ENCODE measurements at regions not wholly inside any gene's neighbourhood (a gene's known extent, or its start where the extent isn't known, plus 50 kb on each side); places are given as distances from the start of the nearest gene placed in this dataset.
"Not testable (repeated sequence)": the region's sequence is repeated elsewhere in the genome, so short reads cannot be mapped to it uniquely, and the experiment has no call there.

DNA sequence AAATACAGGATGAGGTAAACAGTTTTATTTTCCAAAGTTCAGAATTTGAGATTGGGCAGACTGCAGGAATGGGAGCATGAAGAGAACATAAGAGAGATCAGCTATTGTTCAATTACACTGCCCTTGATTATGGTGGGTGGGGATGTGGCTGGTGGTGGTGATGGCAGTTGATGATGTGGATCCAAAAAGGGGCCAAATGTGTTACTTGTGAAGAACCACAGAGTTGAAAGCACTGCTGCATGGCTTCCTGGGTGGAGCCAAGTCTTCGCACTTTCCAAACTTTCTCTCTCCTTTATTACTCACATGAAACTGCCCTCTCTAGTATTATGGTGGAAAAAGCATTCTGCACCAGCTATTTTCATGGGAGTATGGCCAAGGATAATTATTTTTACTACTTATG lies 1162.0 kb downstream of the RPIA start:
- not testable (repeated sequence) for H3K36me3 Mint-ChIP-seq, H3K9me3 Mint-ChIP-seq, H3K4me1 Mint-ChIP-seq, H3K4me3 Mint-ChIP-seq, H3K27ac Mint-ChIP-seq, DNase-seq
- H3K27me3 Mint-ChIP-seq, result peaks cover 15% of the 10 kb centered on the region

DNA sequence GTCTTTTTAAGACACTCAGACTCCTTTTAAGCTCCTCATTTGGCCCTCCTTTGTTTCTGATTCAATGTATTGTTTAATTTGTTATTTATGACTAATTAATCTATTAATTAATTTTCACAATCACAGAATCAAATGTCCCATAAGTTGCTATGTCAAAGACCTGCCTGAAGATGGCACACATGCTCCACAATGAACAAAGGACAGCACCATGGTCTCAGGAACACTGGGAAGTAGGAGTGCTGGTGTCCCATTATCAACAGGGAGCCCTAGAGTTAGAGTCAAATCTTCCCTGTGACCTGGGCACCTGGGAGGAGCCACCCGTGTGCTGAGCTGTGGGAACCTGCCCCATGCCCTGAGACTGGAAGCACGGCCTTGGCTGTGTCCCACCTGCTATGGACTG lies 1164.3 kb downstream of the RPIA start:
- H3K9me3 Mint-ChIP-seq, H3K4me1 Mint-ChIP-seq, H3K4me3 Mint-ChIP-seq, H3K27ac Mint-ChIP-seq, DNase-seq, H3K27me3 Mint-ChIP-seq, H3K36me3 Mint-ChIP-seq: not testable (repeated sequence)

DNA sequence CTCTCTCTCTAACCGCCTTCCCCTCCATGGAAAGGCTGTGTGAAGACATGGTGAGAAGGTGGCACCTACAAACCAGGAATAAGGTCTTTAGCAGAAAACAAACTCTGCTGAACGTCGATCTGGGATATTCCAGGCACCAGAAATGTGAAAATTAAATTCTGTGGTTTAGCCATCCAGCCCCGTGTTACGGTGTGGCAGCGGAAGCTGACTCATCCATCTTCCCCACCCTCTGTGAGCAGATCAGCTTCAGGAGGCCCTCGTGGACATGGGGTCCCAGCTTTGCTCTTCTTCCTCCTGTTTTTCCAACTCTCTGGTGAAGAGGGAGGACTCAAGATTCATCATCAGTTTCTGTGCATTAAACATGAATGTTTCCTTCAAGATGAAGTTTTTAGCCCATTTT lies 1164.8 kb downstream of the RPIA start:
- not testable (repeated sequence) for H3K36me3 Mint-ChIP-seq, H3K4me1 Mint-ChIP-seq, H3K27me3 Mint-ChIP-seq, H3K4me3 Mint-ChIP-seq, DNase-seq, H3K27ac Mint-ChIP-seq, H3K9me3 Mint-ChIP-seq

DNA sequence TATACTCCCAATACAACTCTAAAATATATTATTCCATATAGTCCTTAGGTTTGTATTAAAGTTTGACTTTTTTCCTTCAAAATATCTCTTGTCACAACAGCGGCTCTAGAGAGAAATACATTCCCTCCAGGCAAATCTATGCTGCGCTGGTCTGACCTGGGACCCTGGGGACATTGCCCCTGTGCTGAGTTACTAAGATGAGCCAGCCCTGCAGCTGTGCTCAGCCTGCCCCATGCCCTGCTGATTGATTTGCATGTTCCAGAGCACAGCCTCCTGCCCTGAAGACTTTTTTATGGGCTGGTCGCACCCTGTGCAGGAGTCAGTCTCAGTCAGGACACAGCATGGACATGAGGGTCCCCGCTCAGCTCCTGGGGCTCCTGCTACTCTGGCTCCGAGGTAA lies 1170.7 kb downstream of the RPIA start:
- not testable (repeated sequence) for H3K4me3 Mint-ChIP-seq, H3K36me3 Mint-ChIP-seq, H3K4me1 Mint-ChIP-seq, H3K27me3 Mint-ChIP-seq, DNase-seq, H3K9me3 Mint-ChIP-seq, H3K27ac Mint-ChIP-seq

DNA sequence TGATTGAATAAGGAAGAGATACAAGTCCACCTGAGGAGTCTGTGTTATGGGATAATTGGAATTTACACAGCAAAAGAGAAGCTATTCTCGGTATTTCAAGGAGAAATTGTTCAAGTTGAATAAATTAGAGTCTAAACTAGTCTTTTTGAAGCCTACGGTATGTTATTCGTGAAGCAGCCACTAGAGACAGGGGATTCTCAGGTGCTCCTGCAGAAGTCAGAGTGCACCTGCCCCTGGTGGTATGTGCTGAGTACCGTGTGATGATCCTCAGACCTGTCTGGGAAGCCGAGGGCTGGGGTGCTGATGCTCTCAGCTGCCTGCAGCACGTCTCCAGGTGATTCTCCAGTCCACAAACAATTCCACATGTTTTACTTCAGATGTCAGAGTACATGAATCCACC lies 1171.7 kb downstream of the RPIA start:
- not testable (repeated sequence) for H3K4me3 Mint-ChIP-seq, H3K27ac Mint-ChIP-seq, DNase-seq, H3K9me3 Mint-ChIP-seq, H3K36me3 Mint-ChIP-seq, H3K27me3 Mint-ChIP-seq, H3K4me1 Mint-ChIP-seq

DNA sequence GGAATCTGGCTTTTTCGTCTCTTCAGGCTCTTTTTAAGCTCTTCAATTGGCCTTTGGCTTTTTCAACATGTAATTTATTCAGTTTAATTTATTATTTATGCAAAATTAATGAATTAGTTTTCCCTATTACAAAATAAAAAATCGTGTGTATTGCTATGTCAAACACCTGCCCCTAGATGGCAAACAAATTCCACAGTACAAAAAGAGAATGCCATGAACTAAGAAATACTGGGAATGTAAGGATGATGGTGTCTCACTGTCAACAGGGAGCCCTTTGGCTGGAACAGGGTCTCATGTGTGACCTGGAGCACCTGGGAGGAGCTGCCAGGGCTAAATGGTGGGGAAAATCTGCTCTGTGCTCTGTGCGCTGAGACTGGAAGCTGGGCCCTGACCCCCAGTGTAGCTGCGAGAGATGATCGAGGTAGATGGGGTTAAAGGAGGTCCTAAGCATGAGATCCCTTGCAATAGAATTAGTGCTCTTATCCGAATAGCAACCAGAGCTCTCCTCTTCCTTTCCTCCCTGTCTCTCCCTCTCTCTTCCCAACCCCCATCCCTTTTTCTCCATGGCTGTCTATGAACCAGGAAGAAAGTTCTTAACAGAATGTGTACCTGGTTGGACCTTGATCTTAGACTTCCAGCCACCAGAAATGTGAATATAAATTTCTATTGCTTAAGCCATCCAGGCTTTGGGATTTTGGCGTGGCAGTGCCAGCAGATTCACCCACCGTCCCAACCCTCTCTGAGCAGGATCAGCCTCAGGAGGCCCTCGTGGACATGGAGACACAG lies 1183.5 kb downstream of the RPIA start:
- not testable (repeated sequence) for H3K27me3 Mint-ChIP-seq, H3K4me3 Mint-ChIP-seq, DNase-seq, H3K4me1 Mint-ChIP-seq, H3K9me3 Mint-ChIP-seq, H3K27ac Mint-ChIP-seq, H3K36me3 Mint-ChIP-seq

DNA sequence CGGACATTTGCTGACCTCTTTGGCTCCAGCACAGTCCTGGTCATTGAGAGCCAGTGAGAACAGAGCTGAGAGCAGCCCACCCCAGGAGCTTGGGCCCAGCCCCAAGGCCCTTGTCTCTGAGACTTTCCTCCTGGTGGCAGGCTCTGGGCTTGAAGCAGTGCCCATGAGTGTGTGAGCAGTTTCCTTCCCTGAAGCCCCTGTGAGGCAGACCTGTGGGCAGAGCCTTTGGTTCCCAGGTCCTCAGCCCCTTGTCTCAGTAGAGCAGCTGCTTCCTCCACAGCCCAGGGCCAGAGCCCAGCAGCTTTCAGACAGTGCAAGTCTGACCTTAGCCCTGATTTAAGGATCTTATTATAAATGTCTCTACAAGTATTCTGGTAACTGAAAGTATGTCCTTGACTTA lies 1185.0 kb downstream of the RPIA start:
- DNase-seq, H3K36me3 Mint-ChIP-seq, H3K9me3 Mint-ChIP-seq, H3K27ac Mint-ChIP-seq, H3K4me1 Mint-ChIP-seq, H3K4me3 Mint-ChIP-seq, H3K27me3 Mint-ChIP-seq: not testable (repeated sequence)

DNA sequence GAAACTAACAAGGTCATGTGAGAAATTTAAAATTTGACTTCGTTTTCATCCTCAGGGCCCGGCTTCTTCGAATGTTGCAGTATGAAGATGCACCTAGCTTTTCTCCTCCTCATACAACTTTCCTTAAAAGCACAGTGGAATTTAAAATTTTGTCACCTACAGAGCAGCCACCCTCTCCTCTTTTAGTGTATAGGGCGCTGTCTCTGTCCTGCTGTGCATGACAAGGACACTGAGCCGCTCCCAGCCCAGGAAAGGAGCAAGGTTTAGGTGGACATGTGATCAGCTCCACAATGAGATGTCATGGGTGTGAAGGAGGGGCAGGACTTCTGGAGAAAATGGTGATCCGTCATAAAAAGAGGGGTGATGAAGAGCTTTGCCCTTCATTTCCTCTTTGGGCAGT lies 1185.4 kb downstream of the RPIA start:
- not testable (repeated sequence) for H3K27me3 Mint-ChIP-seq, H3K36me3 Mint-ChIP-seq, H3K4me1 Mint-ChIP-seq, H3K9me3 Mint-ChIP-seq, H3K27ac Mint-ChIP-seq, H3K4me3 Mint-ChIP-seq, DNase-seq

DNA sequence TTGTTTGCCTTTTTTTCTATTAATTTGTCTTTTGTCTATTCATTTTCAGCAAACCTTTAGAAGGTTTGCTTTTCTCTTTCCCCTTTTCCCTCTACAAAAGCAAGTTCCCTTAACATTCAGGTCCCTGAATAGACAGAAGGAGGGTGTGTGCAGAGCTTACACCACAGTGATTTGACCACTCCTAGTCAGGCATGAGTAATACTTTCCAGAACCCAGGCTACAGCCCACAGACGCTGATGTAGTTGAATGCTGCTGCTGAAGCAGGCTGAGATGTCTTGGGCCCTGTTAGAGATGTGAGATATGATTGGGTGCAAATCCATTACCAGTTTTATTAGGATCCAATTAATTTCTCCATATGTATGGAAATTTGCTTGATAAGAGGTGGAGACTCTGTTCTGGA lies 1191.4 kb downstream of the RPIA start:
- H3K9me3 Mint-ChIP-seq, H3K4me1 Mint-ChIP-seq, DNase-seq, H3K4me3 Mint-ChIP-seq, H3K27me3 Mint-ChIP-seq, H3K27ac Mint-ChIP-seq, H3K36me3 Mint-ChIP-seq: not testable (repeated sequence)

DNA sequence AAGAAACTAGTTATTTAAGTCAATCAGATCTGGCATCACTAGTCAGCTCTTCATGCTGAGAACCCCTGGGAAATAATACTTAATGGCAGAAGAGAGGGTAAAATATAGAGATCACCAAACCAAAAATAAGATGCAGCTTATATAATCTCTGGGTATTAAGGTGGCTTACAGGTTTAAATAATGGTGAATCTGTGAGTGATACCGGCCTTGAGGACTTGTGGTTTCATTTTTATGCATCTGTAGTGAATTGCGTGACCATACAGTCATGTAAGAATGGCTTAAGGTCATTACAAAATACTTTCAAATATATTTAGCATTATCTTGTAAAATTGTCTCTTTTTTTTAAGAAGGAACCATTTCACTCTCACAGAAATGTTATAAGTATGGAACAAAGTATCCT lies 1192.2 kb downstream of the RPIA start:
- not testable (repeated sequence) for H3K36me3 Mint-ChIP-seq, H3K4me1 Mint-ChIP-seq, H3K27me3 Mint-ChIP-seq, H3K4me3 Mint-ChIP-seq, H3K9me3 Mint-ChIP-seq, DNase-seq, H3K27ac Mint-ChIP-seq

DNA sequence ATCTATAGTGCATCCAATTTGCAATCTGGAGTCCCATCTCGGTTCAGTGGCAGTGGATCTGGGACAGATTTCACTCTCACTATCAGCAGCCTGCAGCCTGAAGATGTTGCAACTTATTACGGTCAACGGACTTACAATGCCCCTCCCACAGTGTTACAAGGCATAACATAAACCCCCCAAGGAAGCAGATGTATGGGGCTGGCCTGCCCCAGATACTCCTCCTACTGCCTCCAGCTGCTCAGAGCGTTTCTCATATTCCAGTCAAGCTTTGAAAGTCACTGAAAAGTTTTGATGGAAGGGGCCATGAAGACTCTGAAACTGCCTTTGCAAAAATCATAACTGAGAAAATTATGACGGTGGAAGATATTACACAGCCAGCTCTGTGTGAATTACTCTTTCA lies 1193.6 kb downstream of the RPIA start:
- H3K9me3 Mint-ChIP-seq, H3K36me3 Mint-ChIP-seq, H3K27me3 Mint-ChIP-seq, H3K4me1 Mint-ChIP-seq, DNase-seq, H3K4me3 Mint-ChIP-seq, H3K27ac Mint-ChIP-seq: not testable (repeated sequence)

DNA sequence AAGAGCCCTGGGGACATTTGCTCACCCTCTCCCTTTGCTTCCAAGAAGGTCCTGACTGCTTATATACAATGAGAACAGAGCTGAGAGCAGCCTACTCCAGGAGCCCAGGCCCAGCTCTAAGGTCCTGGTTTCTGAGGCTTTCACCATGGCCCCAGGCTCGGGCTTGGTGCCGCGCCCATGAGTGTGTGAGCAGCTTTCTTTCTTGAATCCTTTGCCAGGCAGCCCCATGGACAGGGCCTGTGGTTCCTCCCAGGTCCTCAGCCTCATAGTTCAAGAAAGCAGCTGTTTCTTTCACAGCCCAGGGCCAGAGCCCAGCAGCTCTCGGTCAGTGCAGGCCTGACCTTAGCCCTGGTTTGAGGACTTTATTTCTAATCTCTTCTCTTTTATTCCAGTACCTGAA lies 1197.2 kb downstream of the RPIA start:
- not testable (repeated sequence) for H3K9me3 Mint-ChIP-seq, H3K27me3 Mint-ChIP-seq, H3K36me3 Mint-ChIP-seq, H3K4me1 Mint-ChIP-seq, H3K4me3 Mint-ChIP-seq, H3K27ac Mint-ChIP-seq, DNase-seq

DNA sequence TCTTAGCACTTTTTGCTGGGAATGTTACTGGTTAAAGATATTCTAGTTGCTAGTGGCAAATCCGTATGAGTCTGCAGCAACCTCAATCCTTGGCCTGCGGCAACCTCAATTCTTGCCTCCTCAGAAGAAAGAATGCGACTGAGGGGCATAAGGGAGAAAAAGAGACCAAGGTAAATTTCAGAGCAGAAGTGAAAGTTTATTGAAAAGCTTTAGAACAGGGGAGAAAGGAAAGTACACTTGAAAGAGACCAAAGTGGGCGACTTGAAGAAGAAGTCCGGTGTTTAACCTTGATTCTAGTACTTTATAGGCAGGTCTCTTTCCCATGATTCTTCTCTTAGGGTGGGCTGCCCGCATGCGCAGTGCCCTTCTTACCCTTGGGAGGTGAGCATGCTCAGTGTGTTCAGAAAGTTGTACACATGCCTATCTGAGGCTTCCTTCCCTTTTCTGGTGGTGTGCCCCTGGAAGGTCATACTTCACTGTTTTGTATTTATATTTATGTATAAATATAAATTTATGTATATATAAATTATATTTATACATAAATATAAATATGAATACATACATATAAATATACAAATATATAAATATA lies 1198.8 kb downstream of the RPIA start:
- not testable (repeated sequence) for H3K27me3 Mint-ChIP-seq, DNase-seq, H3K4me1 Mint-ChIP-seq, H3K36me3 Mint-ChIP-seq, H3K9me3 Mint-ChIP-seq, H3K4me3 Mint-ChIP-seq, H3K27ac Mint-ChIP-seq

DNA sequence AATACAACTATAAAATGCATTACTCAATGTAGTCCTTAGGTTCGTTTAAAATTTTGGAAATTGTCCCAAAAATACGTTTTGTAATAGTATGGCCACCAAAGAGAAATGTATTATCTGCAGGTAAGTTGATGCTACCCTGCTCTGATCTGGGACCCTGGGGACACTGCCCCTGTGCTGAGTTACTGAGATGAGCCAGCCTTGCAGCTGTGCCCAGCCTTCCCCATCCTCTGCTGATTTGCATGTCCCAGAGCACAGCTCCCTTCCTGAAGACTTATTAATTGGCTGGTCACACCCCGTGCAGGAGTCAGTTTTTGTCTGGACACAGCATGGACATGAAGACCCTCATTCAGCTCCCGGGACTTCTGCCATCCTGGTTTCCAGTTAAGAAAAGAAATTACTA lies 1203.5 kb downstream of the RPIA start:
- not testable (repeated sequence) for H3K27me3 Mint-ChIP-seq, H3K4me3 Mint-ChIP-seq, H3K9me3 Mint-ChIP-seq, H3K27ac Mint-ChIP-seq, H3K36me3 Mint-ChIP-seq, DNase-seq, H3K4me1 Mint-ChIP-seq

DNA sequence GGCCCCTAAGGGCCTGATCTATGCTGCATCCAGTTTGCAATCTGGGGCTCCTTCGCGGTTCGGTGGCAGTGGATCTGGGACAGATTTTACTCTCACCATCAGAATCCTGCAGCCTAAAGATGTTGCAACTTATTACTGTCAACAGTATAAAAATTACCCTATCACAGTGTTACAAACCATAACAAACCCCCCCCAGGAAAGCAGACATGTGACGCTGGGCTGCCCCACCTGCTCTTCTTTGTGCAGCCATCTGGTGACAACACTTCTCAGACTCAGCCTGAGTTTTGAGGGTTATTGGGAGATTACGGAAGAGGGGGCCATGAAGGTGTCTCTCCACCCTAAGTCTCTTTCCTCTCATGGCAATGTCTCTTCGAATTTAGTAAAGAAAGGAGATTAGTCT lies 1204.2 kb downstream of the RPIA start:
- H3K4me3 Mint-ChIP-seq, H3K4me1 Mint-ChIP-seq, DNase-seq, H3K36me3 Mint-ChIP-seq, H3K27ac Mint-ChIP-seq, H3K27me3 Mint-ChIP-seq, H3K9me3 Mint-ChIP-seq: not testable (repeated sequence)

DNA sequence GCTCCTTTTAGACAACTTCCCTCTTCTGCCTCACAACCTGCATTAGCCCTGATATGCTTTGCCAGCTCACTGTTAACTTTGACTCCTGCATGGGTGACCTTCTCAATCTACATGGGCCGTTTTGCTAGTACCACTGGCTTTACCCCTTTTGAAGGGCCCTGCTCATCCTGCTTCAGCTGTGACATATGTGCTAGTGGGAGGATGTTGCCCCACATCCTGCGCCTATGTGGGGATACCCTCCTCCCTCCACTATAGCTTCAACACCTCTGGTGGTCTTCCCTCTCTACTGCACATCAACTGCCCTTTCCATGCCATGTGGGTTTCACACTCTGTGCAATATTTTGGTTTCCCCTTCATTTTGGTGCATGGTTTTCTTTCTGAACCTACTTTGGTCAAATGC lies 1235.5 kb downstream of the RPIA start:
- H3K9me3 Mint-ChIP-seq, H3K27me3 Mint-ChIP-seq, H3K4me3 Mint-ChIP-seq, DNase-seq, H3K4me1 Mint-ChIP-seq, H3K27ac Mint-ChIP-seq, H3K36me3 Mint-ChIP-seq: not testable (repeated sequence)
